ENCODE measurements at regions not wholly inside any gene's neighbourhood (a gene's known extent, or its start where the extent isn't known, plus 50 kb on each side); places are given as distances from the start of the nearest gene placed in this dataset.

DNA sequence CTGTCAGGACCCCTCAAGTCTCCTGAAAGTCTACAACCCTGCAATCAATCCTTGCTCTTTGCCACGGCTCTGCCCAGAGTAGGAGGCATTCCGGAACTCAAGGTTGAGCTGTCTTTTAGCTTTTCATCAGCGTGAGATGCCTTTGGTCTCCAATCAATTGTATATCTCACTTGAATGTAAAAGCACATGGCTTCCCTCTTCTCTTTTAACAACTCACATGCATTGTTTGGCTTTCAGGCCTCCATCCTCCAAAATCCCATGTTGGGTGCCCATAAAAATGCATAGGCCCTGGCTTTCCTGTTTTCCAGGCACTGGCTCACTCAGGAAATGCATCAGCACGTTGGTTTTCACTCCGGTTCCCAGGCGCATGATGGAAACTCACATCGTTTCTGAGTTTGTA is 64.0 kb upstream of the FOXF1 start:
- Histone ChIP-seq H3K4me1 (peaks cover 8% of the 10 kb centered on the region; the same call in 1 of the 2 replicates), H3K9me3 (replicated peaks) (no peaks in the 10 kb centered on the region), H3K36me3 (no peaks in the 10 kb centered on the region), H3K27me3 (no peaks in the 10 kb centered on the region), H3K4me3 (no peak overlapping the region), H3K27ac (no peak overlapping the region)
- no peak for DNase-seq

DNA sequence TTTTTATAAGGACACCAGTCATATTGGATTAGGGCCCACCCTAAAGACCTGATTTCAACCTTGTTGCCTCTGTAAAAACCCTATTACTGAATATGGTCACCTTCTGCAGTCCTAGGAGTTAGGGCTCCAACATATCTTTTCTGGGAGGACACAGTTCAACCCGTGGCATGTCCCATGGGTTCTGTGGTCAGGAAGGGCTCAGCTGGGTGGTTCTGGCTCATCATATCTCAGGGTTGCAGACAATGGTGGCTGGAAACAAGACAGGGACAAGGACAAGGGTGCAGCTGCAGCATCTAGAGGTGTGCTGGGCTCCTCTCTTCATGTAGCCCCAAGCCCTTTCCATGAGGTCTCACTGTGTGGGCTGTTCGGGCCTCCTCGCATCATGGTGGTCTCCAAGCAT is 63.1 kb upstream of the FOXF1 start:
- no peaks in the 10 kb centered on the region for H3K36me3 ChIP-seq
- no peaks in the 10 kb centered on the region for H3K9me3 ChIP-seq (replicated peaks)
- DNase-seq, result no peak
- H3K4me1 ChIP-seq, result peaks cover 8% of the 10 kb centered on the region; the same call in 1 of the 2 replicates
- no peak overlapping the region for H3K27ac ChIP-seq
- no peaks in the 10 kb centered on the region for H3K27me3 ChIP-seq
- H3K4me3 ChIP-seq, result no peak overlapping the region

DNA sequence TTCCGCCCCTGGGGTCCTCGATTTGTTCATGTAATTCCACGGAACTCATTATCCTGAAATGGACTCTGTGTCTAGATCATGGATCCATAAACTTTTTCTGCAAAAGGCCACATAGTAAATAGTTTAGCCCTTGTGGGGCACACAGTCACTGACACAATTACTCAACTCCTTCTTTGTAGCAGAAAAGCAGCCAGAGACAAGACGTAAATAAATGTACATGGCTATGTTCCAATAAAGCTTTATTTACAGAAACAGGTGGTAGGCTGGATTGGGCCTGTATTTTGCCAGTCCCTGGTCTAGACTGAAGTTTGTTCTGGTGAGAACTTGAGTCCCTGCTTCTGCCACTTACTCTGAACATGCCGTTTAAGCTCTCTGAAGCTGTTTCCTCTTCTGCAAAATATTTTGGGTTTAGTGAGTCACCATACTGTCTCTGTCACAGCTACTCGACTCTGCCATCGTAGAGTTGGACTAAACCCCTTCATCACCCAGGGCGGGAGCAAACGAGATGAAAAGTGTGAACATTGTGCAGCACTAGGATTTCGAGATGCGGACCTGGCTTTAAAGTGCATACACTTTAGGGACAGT is 61.9 kb upstream of the FOXF1 start:
- H3K27ac ChIP-seq, result no peak overlapping the region; the same call in 1 of the 2 replicates
- peak in 1 of 2 experiments; percentile 34 for DNase-seq

DNA sequence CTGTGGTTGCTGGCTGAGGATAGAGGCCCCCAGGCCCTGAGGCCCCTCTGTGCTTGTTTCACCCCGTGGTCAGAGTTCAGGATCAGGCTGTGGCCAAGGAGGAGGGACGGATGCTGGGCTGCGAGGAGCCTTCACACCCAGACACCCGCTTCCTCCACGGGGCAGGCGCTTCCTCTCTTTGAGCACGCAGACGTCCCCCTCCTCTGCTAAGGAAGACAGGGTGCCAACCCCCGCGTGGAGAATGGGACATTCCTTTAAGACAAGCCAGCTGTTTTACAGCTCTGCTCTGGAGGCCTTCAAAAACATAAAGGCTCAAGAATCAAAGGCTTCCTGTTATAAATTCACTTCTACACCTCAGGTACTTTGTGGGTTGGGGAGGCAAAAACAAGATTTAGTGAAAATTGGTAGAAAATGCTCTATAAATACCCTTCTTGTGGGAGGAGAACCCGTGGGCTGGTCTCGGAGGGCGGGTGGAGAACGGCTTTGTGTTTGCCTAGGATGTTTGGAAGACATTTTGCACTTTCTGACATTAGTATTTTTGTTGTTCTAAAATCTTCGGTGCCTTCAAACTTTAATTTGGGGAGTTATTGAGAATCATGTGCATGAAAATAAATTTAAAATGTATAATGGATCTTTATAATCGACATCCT is 60.8 kb upstream of the FOXF1 start:
- Histone ChIP-seq H3K4me3 (no peak overlapping the region), H3K36me3 (no peaks in the 10 kb centered on the region), H3K27ac (no peak overlapping the region), H3K4me1 (peaks cover 4% of the 10 kb centered on the region; the same call in 1 of the 2 replicates), H3K9me3 (replicated peaks) (no peaks in the 10 kb centered on the region), H3K27me3 (no peaks in the 10 kb centered on the region)
- DNase-seq, result no peak

More for the DNA sequence above, 61.9 kb upstream of the FOXF1 start:
- Histone ChIP-seq H3K27me3 (no peaks in the 10 kb centered on the region), H3K36me3 (no peaks in the 10 kb centered on the region), H3K4me1 (peaks cover 8% of the 10 kb centered on the region; the same call in 1 of the 2 replicates), H3K9me3 (replicated peaks) (no peaks in the 10 kb centered on the region), H3K4me3 (no peak overlapping the region)

DNA sequence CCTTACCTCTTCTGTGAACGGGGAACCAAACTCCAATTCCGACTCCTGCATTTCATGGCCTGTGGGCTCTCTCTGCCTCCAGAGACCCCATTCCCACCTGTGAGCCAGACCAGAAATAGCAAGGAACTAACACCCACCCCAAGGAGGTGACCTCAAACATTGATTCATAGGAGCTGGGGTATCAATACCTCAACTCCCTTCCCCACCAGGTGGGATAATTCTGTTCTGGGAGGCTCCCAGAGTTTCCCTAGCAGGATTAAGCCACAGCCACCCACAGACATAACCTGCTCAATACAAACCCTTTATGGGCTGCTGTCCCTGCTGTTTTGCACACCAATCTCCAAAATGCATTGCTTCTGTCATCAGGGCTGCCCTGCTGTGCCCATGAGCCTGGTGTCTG is 59.6 kb upstream of the FOXF1 start:
- DNase-seq, result no peak
- H3K9me3 ChIP-seq (replicated peaks), result no peaks in the 10 kb centered on the region
- no peaks in the 10 kb centered on the region for H3K36me3 ChIP-seq
- H3K4me3 ChIP-seq, result no peak overlapping the region
- no peaks in the 10 kb centered on the region for H3K27me3 ChIP-seq
- H3K4me1 ChIP-seq, result peaks cover 4% of the 10 kb centered on the region; the same call in 1 of the 2 replicates
- H3K27ac ChIP-seq, result no peak overlapping the region

DNA sequence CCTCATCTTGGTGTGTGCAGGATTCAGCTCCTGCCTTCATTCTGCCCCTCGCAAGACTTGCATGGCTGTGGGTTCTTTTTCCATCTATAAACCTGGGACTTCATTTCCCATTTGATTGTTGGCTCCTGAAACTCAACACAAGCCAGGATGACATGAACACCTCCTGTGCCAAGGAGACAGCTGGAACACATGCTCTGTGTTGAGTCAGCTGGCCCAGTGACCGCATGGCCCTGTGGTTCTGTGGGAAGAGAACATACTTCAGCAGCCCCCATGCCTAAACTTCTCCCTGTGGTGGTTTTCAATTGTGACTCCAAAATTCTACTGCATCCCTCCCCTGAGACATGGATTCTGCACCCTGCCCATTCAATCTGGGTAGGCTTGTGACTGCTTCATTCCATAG is 57.9 kb upstream of the FOXF1 start:
- Histone ChIP-seq H3K9me3 (replicated peaks) (no peaks in the 10 kb centered on the region), H3K36me3 (no peaks in the 10 kb centered on the region), H3K27ac (no peak overlapping the region), H3K4me3 (no peak overlapping the region), H3K4me1 (peaks cover 4% of the 10 kb centered on the region; the same call in 1 of the 2 replicates), H3K27me3 (no peaks in the 10 kb centered on the region)
- DNase-seq, result no peak

DNA sequence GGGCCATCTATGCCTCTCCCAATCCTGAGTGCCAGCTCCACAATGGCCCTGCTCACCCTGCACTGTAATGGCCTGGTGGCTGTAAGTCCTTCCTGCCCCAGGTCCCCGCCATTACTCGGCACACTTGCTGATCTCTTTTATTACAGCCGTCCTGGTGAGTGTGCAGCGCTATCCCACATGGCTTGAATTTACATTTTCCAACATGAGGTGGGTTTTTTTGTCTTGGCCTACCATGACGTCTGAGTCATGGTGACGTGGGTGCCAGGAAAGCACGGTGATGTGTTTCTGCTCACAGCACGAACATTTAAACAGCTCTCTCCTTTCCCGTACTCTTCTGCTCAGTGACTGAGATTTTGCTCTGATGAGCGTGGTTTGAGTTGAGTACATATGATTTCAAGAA is 55.2 kb upstream of the FOXF1 start:
- H3K36me3 ChIP-seq, result no peaks in the 10 kb centered on the region
- no peak for DNase-seq
- no peaks in the 10 kb centered on the region for H3K4me1 ChIP-seq
- no peak overlapping the region for H3K4me3 ChIP-seq
- no peaks in the 10 kb centered on the region for H3K9me3 ChIP-seq (replicated peaks)
- no peak overlapping the region for H3K27ac ChIP-seq
- H3K27me3 ChIP-seq, result no peaks in the 10 kb centered on the region

DNA sequence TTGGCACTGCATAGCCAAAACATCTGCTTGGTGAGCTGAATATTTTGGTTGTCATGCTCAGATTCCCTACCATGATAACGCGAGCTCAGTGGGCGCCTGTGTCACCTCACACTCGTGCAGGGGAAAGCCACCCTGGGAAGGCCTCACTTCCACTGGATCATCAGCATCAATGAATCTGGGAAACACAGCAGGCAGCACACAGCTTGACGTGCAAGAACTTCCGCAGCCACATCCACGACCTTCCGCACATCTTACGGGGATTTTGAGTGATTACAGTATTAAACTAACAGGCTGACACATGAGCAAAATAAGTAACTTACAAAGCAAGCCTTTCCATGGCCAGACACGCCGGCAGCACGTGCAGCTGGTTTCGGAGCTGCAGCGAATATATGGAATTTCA is 54.7 kb upstream of the FOXF1 start:
- Histone ChIP-seq H3K9me3 (replicated peaks) (no peaks in the 10 kb centered on the region), H3K4me1 (no peaks in the 10 kb centered on the region), H3K27me3 (no peaks in the 10 kb centered on the region), H3K36me3 (no peaks in the 10 kb centered on the region), H3K4me3 (no peak overlapping the region), H3K27ac (no peak overlapping the region)
- DNase-seq, result no peak

DNA sequence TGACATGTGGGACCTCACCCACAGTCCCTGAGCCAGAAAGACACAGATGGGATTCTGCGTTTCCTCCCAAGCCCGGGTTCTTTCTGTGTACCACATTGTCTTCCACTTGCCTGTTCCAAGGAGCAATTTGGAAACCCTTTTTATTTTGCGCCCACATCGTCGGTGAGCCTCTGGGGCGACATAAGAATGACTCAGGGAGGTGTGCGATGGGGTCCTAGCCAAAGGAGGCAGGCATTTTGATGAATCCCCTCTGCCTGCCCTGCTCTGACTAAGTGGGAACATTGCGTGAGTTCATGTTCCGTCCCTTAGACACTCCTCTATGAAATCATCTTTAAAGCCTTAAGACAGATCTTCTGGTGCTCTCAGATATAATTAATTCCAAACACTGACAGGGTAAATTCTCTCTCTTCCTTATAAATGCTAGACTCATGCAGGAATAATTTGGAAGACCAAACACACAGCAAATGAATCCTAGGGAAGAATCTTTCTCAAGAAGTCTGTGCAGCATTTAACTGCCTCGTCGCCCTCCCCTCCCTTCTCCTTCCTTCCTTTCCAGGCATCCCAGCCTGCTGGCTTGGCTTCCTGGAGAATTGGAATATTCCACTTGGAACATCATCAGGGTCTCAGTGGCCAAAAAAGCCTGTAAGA is 52.7 kb upstream of the FOXF1 start:
- Histone ChIP-seq H3K36me3 (no peaks in the 10 kb centered on the region), H3K4me3 (no peak overlapping the region), H3K27ac (no peak overlapping the region), H3K27me3 (no peaks in the 10 kb centered on the region), H3K4me1 (peaks cover 9% of the 10 kb centered on the region), H3K9me3 (replicated peaks) (peaks cover 5% of the 10 kb centered on the region; the same call in 1 of the 2 replicates)
- no peak for DNase-seq

DNA sequence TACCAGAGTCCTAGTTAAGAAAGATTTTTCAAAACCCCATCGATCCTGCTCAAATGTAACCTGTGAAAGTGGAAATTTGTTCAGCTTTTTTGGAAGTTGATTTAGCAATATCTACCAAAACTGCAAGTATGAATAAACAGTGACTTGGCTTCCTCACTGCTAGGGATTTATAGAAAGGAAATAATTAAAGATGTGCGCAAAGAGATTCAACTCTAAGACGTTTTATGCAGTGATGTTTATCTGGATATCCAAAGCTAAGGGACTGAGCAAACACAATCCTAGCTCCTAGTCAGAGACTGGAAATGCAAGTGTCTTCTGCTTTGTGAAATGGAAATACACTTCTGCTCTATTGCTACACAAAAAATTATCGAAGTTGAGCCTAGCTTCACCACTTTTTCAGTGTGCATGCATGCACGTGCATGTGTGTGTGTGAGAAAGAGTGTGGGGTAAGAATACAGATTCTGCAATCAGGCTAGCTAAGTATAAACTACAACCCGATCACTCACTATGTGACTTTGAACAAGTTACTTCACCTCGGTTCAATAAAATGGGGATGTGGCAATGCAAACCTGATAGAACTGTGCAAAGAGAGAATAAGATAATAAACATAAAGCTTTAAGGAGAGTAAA is 52.1 kb upstream of the FOXF1 start:
- Histone ChIP-seq H3K9me3 (replicated peaks) (peaks cover 5% of the 10 kb centered on the region; the same call in 1 of the 2 replicates), H3K36me3 (no peaks in the 10 kb centered on the region), H3K4me3 (no peak overlapping the region), H3K27me3 (no peaks in the 10 kb centered on the region), H3K27ac (no peak overlapping the region), H3K4me1 (peaks cover 13% of the 10 kb centered on the region)
- no peak for DNase-seq

DNA sequence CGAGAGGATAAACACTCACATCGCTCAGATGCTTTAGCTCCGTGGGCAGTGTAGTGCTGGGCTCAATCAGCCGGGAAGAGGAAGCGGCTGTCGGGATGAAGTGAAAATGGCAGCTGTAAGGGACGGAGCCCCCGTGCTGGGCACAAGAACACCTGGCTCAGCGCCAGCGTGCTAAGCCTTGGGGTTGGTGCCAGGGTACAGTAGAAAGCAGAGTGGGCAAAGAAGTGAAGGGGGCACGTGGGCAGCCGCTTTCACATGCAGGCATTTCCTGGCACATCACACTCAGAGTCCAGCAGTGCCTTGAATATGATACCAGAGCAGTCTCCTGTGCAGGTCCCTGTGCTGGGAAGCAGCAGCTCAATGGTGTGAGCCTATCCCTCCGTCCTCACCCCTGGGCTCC is 51.1 kb upstream of the FOXF1 start:
- Histone ChIP-seq H3K36me3 (no peaks in the 10 kb centered on the region), H3K4me1 (peaks cover 13% of the 10 kb centered on the region), H3K9me3 (replicated peaks) (peaks cover 5% of the 10 kb centered on the region; the same call in 1 of the 2 replicates), H3K27me3 (no peaks in the 10 kb centered on the region), H3K27ac (no peak overlapping the region), H3K4me3 (no peak overlapping the region)
- DNase-seq, result no peak

All from SJCRH30 (cell line).